DOHH2 (cell line): ENCODE measurements at regions not wholly inside any gene's neighbourhood (a gene's known extent, or its start where the extent isn't known, plus 50 kb on each side); places are given as distances from the start of the nearest gene placed in this dataset.

Experiments used
- CTCF ChIP-seq: fragments of 200-600 bp; sonication (generic); IDR thresholded peaks from one replicate; pipeline ENCODE4 v1.5.1; 2014; ENCODE audit warnings: antibody characterized with exemption, mild to moderate bottlenecking, low read depth, low read length; ENCODE audit not compliant: poor library complexity, severe bottlenecking
- EZH2phosphoT487 ChIP-seq: fragments of 200-600 bp; sonication (generic); IDR thresholded peaks from 2 replicates; pipeline ENCODE4 v1.6.1; 2017; ENCODE audit warnings: borderline replicate concordance, mild to moderate bottlenecking, antibody characterized with exemption, low read length, moderate library complexity, mixed read lengths

- no peak for TF ChIP-seq CTCF
- no peak for TF ChIP-seq EZH2phosphoT487
Observed at GRCh38 chr3:44026220-44026865, 215.3 kb upstream of the TOPAZ1 start.
